Liver (tissue), 8 donors: ENCODE measurements at regions not wholly inside any gene's neighbourhood (a gene's known extent, or its start where the extent isn't known, plus 50 kb on each side); places are given as distances from the start of the nearest gene placed in this dataset.

ENCODE experiments used
- DNase-seq: peaks from one replicate; pipeline ENCODE4 v3.0.0-alpha.2; 2017; ENCODE audit warnings: low spot score
- H3K27ac ChIP-seq, 2 donors: one replicate each; pipeline ENCODE4 v1.7.0; 2013; ENCODE audit warnings: inconsistent platforms in 2 of 2, low read length in 2 of 2, control low read depth in 1 of 2, low read depth in 1 of 2, mild to moderate bottlenecking in 1 of 2
- H3K27me3 ChIP-seq, 4 donors: one replicate each; pipeline versions ENCODE4 v1.6.1 to v1.7.0; 2013; ENCODE audit warnings: low read length in 3 of 4, inconsistent platforms in 1 of 4, mild to moderate bottlenecking in 1 of 4, moderate library complexity in 1 of 4; ENCODE audit not compliant: control insufficient read depth in 4 of 4, insufficient read depth in 4 of 4
- H3K36me3 ChIP-seq, 4 donors: one replicate each; pipeline versions ENCODE4 v1.6.1 to v1.7.0; 2013; ENCODE audit warnings: low read length in 3 of 4, mild to moderate bottlenecking in 3 of 4, low read depth in 1 of 4, moderate library complexity in 1 of 4; ENCODE audit not compliant: control insufficient read depth in 4 of 4, insufficient read depth in 3 of 4
- H3K4me1 ChIP-seq, 4 donors: one replicate each; pipeline versions ENCODE4 v1.6.1 to v1.7.0; 2013; ENCODE audit warnings: low read length in 3 of 4, mild to moderate bottlenecking in 3 of 4, moderate library complexity in 1 of 4; ENCODE audit not compliant: control insufficient read depth in 4 of 4, insufficient read depth in 4 of 4
- H3K4me3 ChIP-seq, 3 donors: one replicate each; pipeline versions ENCODE4 v1.6.1 to v1.7.0; 2013; ENCODE audit warnings: low read length in 3 of 3, control low read depth in 1 of 3, low read depth in 1 of 3, mild to moderate bottlenecking in 1 of 3
- H3K9ac ChIP-seq, 2 donors: one replicate each; pipeline ENCODE4 v1.7.0; 2013; ENCODE audit warnings: low read length in 2 of 2, mild to moderate bottlenecking in 2 of 2, moderate library complexity in 2 of 2, control low read depth in 1 of 2, low read depth in 1 of 2
- H3K9me3 ChIP-seq, 4 donors: one replicate each; pipeline versions ENCODE4 v1.6.1 to v1.7.0; 2013; ENCODE audit warnings: low read length in 3 of 4; ENCODE audit not compliant: control insufficient read depth in 4 of 4
- CTCF ChIP-seq: fragments of 150-350 bp; IDR thresholded peaks from 2 replicates; pipeline ENCODE4 v1.5.1; 2017; ENCODE audit warnings: improper control_type of control experiment, low read depth, low read length; ENCODE audit not compliant: missing input control
- EGR1 ChIP-seq, 2 donors: IDR thresholded peaks; 2 replicates each; pipeline ENCODE4 v1.6.1; 2016 to 2018; ENCODE audit warnings: antibody characterized with exemption in 2 of 2, low read depth in 2 of 2
- FOXA2 ChIP-seq: IDR thresholded peaks from 2 replicates; pipeline ENCODE4 v1.6.1; 2016; ENCODE audit warnings: antibody characterized with exemption
- HNF4A ChIP-seq, 2 donors: conservative IDR thresholded peaks; 2 replicates each; pipeline ENCODE4 v1.6.1; 2016; ENCODE audit warnings: antibody characterized with exemption in 2 of 2, mild to moderate bottlenecking in 2 of 2
- HNF4G ChIP-seq: IDR thresholded peaks from 2 replicates; pipeline ENCODE4 v1.6.1; 2016; ENCODE audit warnings: antibody characterized with exemption
- NR2F2 ChIP-seq: IDR thresholded peaks from 2 replicates; pipeline ENCODE4 v1.6.1; 2016; ENCODE audit warnings: antibody characterized with exemption
- RAD21 ChIP-seq, 2 donors: IDR thresholded peaks; 2 replicates each; pipeline ENCODE4 v1.6.1; 2016; ENCODE audit warnings: antibody characterized with exemption in 2 of 2, mild to moderate bottlenecking in 2 of 2
- RXRA ChIP-seq, 2 donors: IDR thresholded peaks; 2 replicates each; pipeline ENCODE4 v1.6.1; 2017 to 2018; ENCODE audit warnings: antibody characterized with exemption in 2 of 2, mild to moderate bottlenecking in 1 of 2
- SP1 ChIP-seq: IDR thresholded peaks from 2 replicates; pipeline ENCODE4 v1.6.1; 2018; ENCODE audit warnings: antibody characterized with exemption, mild to moderate bottlenecking
- TAF1 ChIP-seq: conservative IDR thresholded peaks from 2 replicates; pipeline ENCODE4 v1.6.1; 2016; ENCODE audit warnings: antibody characterized with exemption, mild to moderate bottlenecking
- YY1 ChIP-seq: IDR thresholded peaks from 2 replicates; pipeline ENCODE4 v1.6.1; 2016; ENCODE audit warnings: antibody characterized with exemption, mild to moderate bottlenecking
- WGBS: extraction: QIAGEN DNeasy Blood & Tissue Kit; methylation state at CpG from one replicate; pipeline ENCODE4 v1.1.7; 2013; 5-methylcytosine and 5-hydroxymethylcytosine counted together
- TF ChIP-seq, protein P1 (sequence below): IDR thresholded peaks from 2 replicates; pipeline ENCODE4 v1.6.1; 2016; ENCODE audit warnings: antibody characterized with exemption
- TF ChIP-seq, protein P2 (sequence below): IDR thresholded peaks from 2 replicates; pipeline ENCODE4 v1.6.1; 2016; ENCODE audit warnings: antibody characterized with exemption, mild to moderate bottlenecking
- TF ChIP-seq, protein P3 (sequence below): IDR thresholded peaks from 2 replicates; pipeline ENCODE4 v1.6.1; 2016; ENCODE audit warnings: antibody characterized with exemption
- donor health status: healthy.
- donor health status: healthy.
- donor health status: healthy.
- donor health status: healthy.
- donor health status: healthy.

DNA sequence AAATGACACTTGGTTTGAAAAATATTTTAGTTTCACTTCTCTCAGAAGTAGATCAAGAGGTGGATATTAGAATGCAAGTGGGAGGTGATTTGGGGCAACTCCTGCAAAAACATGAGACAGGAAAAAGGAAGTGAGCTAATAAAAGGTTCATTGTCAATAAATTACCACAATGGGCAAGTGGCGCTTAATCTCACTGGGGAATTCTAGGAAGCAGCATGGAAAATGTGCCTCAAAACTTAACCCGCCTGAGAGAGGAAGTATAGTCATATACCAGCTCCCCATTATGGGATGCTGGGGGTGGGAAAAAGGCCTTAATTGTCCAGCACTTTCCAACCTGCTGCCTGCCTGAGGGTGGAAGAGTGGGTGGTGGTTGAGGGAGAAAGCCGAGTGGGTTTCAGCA is 204.1 kb downstream of the ELAVL2 start:
- H3K27ac ChIP-seq = no peak overlapping the region
- WGBS = 83% methylated on average over 3 of the region's 3 CpGs
- DNase-seq = no peak
- no peaks in the 10 kb centered on the region for H3K4me1 ChIP-seq
- H3K9ac ChIP-seq = no peak overlapping the region
- no peaks in the 10 kb centered on the region for H3K27me3 ChIP-seq
- H3K9me3 ChIP-seq = no peaks in the 10 kb centered on the region
- no peak overlapping the region for H3K4me3 ChIP-seq
- TF ChIP-seq, protein P1, sequence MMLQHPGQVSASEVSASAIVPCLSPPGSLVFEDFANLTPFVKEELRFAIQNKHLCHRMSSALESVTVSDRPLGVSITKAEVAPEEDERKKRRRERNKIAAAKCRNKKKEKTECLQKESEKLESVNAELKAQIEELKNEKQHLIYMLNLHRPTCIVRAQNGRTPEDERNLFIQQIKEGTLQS = no peak
- TF ChIP-seq TAF1 (no peak), HNF4G (no peak)
- H3K36me3 ChIP-seq = no peaks in the 10 kb centered on the region

GRCh38 chr9:23622396-23622795 is 203.6 kb downstream of the ELAVL2 start:
- H3K9me3 ChIP-seq = no peaks in the 10 kb centered on the region
- no peaks in the 10 kb centered on the region for H3K4me1 ChIP-seq
- H3K9ac ChIP-seq = no peak overlapping the region
- H3K27ac ChIP-seq = no peak overlapping the region
- DNase-seq = no peak
- no peaks in the 10 kb centered on the region for H3K27me3 ChIP-seq
- no peaks in the 10 kb centered on the region for H3K36me3 ChIP-seq
- 91% methylated on average over 4 of the region's 4 CpGs for WGBS
- no peak overlapping the region for H3K4me3 ChIP-seq
- no peak for TF ChIP-seq NR2F2
- TF ChIP-seq RXRA (IDR thresholded peaks at IDR 0.05) = no peak
- no peak for TF ChIP-seq YY1
- TF ChIP-seq HNF4G = no peak
- TF ChIP-seq, protein P2, sequence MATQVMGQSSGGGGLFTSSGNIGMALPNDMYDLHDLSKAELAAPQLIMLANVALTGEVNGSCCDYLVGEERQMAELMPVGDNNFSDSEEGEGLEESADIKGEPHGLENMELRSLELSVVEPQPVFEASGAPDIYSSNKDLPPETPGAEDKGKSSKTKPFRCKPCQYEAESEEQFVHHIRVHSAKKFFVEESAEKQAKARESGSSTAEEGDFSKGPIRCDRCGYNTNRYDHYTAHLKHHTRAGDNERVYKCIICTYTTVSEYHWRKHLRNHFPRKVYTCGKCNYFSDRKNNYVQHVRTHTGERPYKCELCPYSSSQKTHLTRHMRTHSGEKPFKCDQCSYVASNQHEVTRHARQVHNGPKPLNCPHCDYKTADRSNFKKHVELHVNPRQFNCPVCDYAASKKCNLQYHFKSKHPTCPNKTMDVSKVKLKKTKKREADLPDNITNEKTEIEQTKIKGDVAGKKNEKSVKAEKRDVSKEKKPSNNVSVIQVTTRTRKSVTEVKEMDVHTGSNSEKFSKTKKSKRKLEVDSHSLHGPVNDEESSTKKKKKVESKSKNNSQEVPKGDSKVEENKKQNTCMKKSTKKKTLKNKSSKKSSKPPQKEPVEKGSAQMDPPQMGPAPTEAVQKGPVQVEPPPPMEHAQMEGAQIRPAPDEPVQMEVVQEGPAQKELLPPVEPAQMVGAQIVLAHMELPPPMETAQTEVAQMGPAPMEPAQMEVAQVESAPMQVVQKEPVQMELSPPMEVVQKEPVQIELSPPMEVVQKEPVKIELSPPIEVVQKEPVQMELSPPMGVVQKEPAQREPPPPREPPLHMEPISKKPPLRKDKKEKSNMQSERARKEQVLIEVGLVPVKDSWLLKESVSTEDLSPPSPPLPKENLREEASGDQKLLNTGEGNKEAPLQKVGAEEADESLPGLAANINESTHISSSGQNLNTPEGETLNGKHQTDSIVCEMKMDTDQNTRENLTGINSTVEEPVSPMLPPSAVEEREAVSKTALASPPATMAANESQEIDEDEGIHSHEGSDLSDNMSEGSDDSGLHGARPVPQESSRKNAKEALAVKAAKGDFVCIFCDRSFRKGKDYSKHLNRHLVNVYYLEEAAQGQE = no peak
- no peak for TF ChIP-seq CTCF
- TF ChIP-seq, protein P1 = no peak
- TF ChIP-seq RAD21 (IDR thresholded peaks at IDR 0.05) = no peak
- TF ChIP-seq EGR1 (IDR thresholded peaks at IDR 0.05; ENCODE audit: low read depth in 2 of 2) = no peak
- TF ChIP-seq FOXA2 = no peak
- TF ChIP-seq HNF4A (conservative IDR thresholded peaks at IDR 0.05) = no peak
- no peak for TF ChIP-seq SP1
- TF ChIP-seq, protein P3, sequence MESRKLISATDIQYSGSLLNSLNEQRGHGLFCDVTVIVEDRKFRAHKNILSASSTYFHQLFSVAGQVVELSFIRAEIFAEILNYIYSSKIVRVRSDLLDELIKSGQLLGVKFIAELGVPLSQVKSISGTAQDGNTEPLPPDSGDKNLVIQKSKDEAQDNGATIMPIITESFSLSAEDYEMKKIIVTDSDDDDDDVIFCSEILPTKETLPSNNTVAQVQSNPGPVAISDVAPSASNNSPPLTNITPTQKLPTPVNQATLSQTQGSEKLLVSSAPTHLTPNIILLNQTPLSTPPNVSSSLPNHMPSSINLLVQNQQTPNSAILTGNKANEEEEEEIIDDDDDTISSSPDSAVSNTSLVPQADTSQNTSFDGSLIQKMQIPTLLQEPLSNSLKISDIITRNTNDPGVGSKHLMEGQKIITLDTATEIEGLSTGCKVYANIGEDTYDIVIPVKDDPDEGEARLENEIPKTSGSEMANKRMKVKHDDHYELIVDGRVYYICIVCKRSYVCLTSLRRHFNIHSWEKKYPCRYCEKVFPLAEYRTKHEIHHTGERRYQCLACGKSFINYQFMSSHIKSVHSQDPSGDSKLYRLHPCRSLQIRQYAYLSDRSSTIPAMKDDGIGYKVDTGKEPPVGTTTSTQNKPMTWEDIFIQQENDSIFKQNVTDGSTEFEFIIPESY = no peak
